ENCODE measurements at regions not wholly inside any gene's neighbourhood (a gene's known extent, or its start where the extent isn't known, plus 50 kb on each side); places are given as distances from the start of the nearest gene placed in this dataset.
A peak's percentile ranks its signal among the peaks of the same experiment; 100 is the strongest.

DNA sequence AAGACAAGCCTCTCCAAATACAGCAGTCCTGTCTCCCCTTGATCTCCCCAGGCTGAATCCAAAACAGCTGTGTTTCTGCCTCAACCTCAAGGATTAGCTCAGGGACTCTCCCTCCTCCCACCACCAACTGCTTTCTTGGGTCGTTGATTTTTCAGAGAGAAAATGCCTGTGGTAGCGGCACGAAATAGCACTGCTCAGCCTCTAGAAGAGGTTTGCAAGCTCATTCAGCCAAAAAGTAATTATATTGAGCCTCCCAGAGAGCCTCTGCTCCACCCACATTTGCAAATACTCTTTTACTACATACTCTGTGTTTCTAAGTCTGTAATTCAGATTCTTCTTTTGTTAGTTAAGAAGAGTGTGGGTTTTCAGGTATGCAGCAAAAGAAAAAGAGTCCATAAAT lies 396.4 kb upstream of the TNP1 start:
- TF ChIP-seq, protein P1, sequence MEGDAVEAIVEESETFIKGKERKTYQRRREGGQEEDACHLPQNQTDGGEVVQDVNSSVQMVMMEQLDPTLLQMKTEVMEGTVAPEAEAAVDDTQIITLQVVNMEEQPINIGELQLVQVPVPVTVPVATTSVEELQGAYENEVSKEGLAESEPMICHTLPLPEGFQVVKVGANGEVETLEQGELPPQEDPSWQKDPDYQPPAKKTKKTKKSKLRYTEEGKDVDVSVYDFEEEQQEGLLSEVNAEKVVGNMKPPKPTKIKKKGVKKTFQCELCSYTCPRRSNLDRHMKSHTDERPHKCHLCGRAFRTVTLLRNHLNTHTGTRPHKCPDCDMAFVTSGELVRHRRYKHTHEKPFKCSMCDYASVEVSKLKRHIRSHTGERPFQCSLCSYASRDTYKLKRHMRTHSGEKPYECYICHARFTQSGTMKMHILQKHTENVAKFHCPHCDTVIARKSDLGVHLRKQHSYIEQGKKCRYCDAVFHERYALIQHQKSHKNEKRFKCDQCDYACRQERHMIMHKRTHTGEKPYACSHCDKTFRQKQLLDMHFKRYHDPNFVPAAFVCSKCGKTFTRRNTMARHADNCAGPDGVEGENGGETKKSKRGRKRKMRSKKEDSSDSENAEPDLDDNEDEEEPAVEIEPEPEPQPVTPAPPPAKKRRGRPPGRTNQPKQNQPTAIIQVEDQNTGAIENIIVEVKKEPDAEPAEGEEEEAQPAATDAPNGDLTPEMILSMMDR (conservative IDR thresholded peaks at IDR 0.05; ENCODE audit: low read depth, low read length), result no peak
- no peak for DNase-seq (ENCODE audit: low read depth)
- H3K4me3 ChIP-seq (ENCODE audit: low read length), result no peak overlapping the region

GRCh38 chr2:217254111-217254510 lies 394.2 kb upstream of the TNP1 start:
- no peak overlapping the region for H3K4me3 ChIP-seq (ENCODE audit: low read length)
- DNase-seq (ENCODE audit: low read depth), result no peak
- TF ChIP-seq, protein P1 (conservative IDR thresholded peaks at IDR 0.05; ENCODE audit: low read depth, low read length), result no peak

- no peak for DNase-seq (ENCODE audit: low read depth)
- no peak overlapping the region for H3K4me3 ChIP-seq (ENCODE audit: low read length)
- TF ChIP-seq, protein P1 (conservative IDR thresholded peaks at IDR 0.05; ENCODE audit: low read depth, low read length), result no peak
Observed at GRCh38 chr2:217252181-217252580, 392.3 kb upstream of the TNP1 start.

DNA sequence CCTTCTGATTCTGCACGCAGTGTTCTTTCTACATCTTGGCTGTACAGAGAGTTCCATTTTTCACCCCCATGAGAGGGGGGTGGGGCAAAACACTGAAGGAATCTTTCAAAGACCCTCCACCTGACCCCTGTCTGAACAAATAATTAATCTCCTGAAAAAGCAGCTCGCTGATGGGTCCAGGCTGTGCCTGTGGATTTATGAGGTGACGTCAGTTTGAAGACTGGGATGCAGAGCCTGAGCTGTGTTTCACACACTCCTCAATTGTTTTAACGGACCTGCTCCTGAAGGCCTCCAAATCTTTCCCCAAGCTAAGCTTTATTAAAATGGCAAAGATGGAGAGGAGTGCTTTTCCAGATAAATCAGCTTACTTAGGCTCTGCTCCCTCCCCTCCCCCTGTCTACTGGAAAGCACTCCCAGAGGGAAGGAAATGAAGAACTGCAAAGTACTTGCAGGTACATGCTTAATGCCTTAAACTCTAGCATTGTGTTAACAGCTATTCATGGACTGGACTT lies 390.2 kb upstream of the TNP1 start:
- peak; percentile 87 for DNase-seq (ENCODE audit: low read depth)
- no peak overlapping the region for H3K4me3 ChIP-seq (ENCODE audit: low read length)
- TF ChIP-seq, protein P1 (conservative IDR thresholded peaks at IDR 0.05; ENCODE audit: low read depth, low read length), result no peak

DNA sequence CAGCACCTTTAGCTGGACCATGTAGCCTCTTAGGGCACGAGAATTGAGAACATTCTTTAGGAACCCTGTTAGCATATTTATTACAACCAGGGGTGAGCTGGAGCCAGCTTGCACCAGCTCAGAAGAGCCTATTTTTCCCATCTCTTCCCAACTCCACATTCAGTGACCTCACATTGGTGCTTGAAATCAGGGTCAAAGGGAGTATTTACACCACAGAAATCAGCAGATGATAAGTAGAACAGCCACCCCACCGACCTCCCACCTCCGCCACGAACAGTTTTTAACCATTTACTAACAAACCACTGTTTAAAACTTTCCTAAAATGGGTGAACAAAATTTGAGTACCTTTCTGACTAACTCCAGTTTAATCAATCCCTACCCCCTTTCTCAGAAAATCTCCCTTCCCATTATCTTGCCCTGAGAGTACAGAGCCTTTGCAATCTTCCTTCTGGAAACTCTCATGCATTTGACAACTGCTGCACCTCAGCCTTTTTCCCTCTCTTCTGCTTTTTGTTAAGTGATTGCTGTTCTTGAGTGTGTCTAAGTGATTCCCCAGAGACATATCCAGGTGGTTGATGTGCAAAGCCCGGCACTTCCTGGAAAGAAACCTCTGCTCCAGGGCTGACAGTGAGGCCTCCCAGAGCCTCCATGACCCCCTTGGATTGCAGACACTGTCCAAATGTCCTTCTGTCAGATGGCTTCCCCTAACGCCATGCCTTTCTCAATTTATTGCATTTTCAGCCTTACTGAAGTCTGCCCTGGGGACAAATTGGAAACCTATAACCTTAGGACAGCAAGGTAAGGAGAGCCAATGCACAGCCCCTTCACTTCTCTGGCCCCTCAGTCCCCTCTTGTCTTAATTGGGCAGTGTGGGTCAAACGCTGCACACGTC lies 389.5 kb upstream of the TNP1 start:
- TF ChIP-seq, protein P1 (conservative IDR thresholded peaks at IDR 0.05; ENCODE audit: low read depth, low read length), result no peak
- no peak for DNase-seq (ENCODE audit: low read depth)
- H3K4me3 ChIP-seq (ENCODE audit: low read length), result no peak overlapping the region

GRCh38 chr2:217248312-217248935 lies 388.6 kb upstream of the TNP1 start:
- DNase-seq (ENCODE audit: low read depth), result peak; percentile 54
- TF ChIP-seq, protein P1 (conservative IDR thresholded peaks at IDR 0.05; ENCODE audit: low read depth, low read length), result no peak
- H3K4me3 ChIP-seq (ENCODE audit: low read length), result no peak overlapping the region

Data from retinal pigment epithelial cell (primary cell).